ENCODE measurements at regions not wholly inside any gene's neighbourhood (a gene's known extent, or its start where the extent isn't known, plus 50 kb on each side); places are given as distances from the start of the nearest gene placed in this dataset.

DNA sequence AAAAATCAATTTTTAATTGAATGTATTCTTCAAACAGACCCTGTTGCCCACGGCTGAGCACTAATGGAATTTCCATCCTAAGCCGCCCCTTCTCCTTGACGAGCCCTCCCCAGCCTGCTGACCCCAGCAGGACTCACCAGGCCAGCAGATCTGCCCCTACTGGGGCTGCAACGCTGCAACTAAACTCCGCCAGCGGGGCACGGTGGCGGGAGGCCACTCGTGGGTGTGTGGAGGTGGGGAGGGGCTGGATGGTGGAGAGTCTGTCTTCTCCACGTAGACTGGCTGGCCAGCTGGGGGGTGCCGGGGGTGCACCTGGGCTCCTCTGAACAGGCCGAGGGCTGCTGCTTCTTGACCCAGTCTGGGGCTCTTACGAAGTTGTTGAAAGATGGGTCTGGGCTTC is 67.8 kb downstream of the ENGASE start:
- no peak overlapping the region for H2AFZ ChIP-seq (ENCODE audit: low read depth, low read length)

GRCh38 chr17:79141578-79142355 is 67.1 kb downstream of the ENGASE start:
- Histone ChIP-seq H4K20me1 (ENCODE audit: insufficient read depth) (no peaks in the 10 kb centered on the region), H3K36me3 (ENCODE audit: insufficient read depth, low read length) (no peaks in the 10 kb centered on the region), H3K4me3 (ENCODE audit: low read length) (no peak overlapping the region), H3K9me2 (ENCODE audit: insufficient read depth, low read length) (no peaks in the 10 kb centered on the region), H3K27me3 (ENCODE audit: insufficient read depth, low read depth, low read length) (no peaks in the 10 kb centered on the region), H3K9me3 (ENCODE audit: low read length) (no peaks in the 10 kb centered on the region), H3K9ac (ENCODE audit: low read length) (no peak overlapping the region), H2AFZ (ENCODE audit: low read depth, low read length) (no peak overlapping the region), H3F3A (ENCODE audit: insufficient read depth, low read length, poor library complexity, severe bottlenecking) (no peaks in the 10 kb centered on the region), H3K4me2 (ENCODE audit: low read length) (no peak overlapping the region), H3K79me2 (replicated peaks; ENCODE audit: insufficient read depth, low read length) (no peaks in the 10 kb centered on the region), H3K27ac (ENCODE audit: low read length) (no peak overlapping the region)
- TF ChIP-seq, protein P1, sequence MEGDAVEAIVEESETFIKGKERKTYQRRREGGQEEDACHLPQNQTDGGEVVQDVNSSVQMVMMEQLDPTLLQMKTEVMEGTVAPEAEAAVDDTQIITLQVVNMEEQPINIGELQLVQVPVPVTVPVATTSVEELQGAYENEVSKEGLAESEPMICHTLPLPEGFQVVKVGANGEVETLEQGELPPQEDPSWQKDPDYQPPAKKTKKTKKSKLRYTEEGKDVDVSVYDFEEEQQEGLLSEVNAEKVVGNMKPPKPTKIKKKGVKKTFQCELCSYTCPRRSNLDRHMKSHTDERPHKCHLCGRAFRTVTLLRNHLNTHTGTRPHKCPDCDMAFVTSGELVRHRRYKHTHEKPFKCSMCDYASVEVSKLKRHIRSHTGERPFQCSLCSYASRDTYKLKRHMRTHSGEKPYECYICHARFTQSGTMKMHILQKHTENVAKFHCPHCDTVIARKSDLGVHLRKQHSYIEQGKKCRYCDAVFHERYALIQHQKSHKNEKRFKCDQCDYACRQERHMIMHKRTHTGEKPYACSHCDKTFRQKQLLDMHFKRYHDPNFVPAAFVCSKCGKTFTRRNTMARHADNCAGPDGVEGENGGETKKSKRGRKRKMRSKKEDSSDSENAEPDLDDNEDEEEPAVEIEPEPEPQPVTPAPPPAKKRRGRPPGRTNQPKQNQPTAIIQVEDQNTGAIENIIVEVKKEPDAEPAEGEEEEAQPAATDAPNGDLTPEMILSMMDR (IDR thresholded peaks at IDR 0.05; ENCODE audit: poor library complexity, severe bottlenecking) = no peak
- TF ChIP-seq MXI1 (conservative IDR thresholded peaks at IDR 0.05; ENCODE audit: poor library complexity, severe bottlenecking) (no peak), TAF1 (IDR thresholded peaks at IDR 0.05; ENCODE audit: low read depth) (no peak), EP300 (conservative IDR thresholded peaks at IDR 0.05; ENCODE audit: poor library complexity, severe bottlenecking) (no peak), EZH2 (IDR thresholded peaks at IDR 0.05; ENCODE audit: borderline replicate concordance, insufficient read depth, low read length, poor library complexity, severe bottlenecking) (no peak)

More for the DNA sequence above, 67.8 kb downstream of the ENGASE start:
- Histone ChIP-seq H3K79me2 (replicated peaks; ENCODE audit: insufficient read depth, low read length) (no peaks in the 10 kb centered on the region), H3K9me2 (ENCODE audit: insufficient read depth, low read length) (no peaks in the 10 kb centered on the region), H3K27me3 (ENCODE audit: insufficient read depth, low read depth, low read length) (no peaks in the 10 kb centered on the region), H3K4me3 (ENCODE audit: low read length) (no peak overlapping the region), H3F3A (ENCODE audit: insufficient read depth, low read length, poor library complexity, severe bottlenecking) (no peaks in the 10 kb centered on the region), H3K9ac (ENCODE audit: low read length) (no peak overlapping the region), H3K36me3 (ENCODE audit: insufficient read depth, low read length) (no peaks in the 10 kb centered on the region), H4K20me1 (ENCODE audit: insufficient read depth) (no peaks in the 10 kb centered on the region), H3K9me3 (ENCODE audit: low read length) (no peaks in the 10 kb centered on the region), H3K27ac (ENCODE audit: low read length) (no peak overlapping the region), H3K4me2 (ENCODE audit: low read length) (no peak overlapping the region)
- no peak for TF ChIP-seq RAD21 (conservative IDR thresholded peaks at IDR 0.05)
- TF ChIP-seq MXI1 (conservative IDR thresholded peaks at IDR 0.05; ENCODE audit: poor library complexity, severe bottlenecking) = no peak
- TF ChIP-seq POLR2AphosphoS5 (IDR thresholded peaks at IDR 0.05) = no peak
- TF ChIP-seq EZH2 (IDR thresholded peaks at IDR 0.05; ENCODE audit: borderline replicate concordance, insufficient read depth, low read length, poor library complexity, severe bottlenecking) = no peak
- TF ChIP-seq TAF1 (IDR thresholded peaks at IDR 0.05; ENCODE audit: low read depth) = no peak
- TF ChIP-seq, protein P1 (IDR thresholded peaks at IDR 0.05; ENCODE audit: poor library complexity, severe bottlenecking) = no peak
- TF ChIP-seq, protein P2, sequence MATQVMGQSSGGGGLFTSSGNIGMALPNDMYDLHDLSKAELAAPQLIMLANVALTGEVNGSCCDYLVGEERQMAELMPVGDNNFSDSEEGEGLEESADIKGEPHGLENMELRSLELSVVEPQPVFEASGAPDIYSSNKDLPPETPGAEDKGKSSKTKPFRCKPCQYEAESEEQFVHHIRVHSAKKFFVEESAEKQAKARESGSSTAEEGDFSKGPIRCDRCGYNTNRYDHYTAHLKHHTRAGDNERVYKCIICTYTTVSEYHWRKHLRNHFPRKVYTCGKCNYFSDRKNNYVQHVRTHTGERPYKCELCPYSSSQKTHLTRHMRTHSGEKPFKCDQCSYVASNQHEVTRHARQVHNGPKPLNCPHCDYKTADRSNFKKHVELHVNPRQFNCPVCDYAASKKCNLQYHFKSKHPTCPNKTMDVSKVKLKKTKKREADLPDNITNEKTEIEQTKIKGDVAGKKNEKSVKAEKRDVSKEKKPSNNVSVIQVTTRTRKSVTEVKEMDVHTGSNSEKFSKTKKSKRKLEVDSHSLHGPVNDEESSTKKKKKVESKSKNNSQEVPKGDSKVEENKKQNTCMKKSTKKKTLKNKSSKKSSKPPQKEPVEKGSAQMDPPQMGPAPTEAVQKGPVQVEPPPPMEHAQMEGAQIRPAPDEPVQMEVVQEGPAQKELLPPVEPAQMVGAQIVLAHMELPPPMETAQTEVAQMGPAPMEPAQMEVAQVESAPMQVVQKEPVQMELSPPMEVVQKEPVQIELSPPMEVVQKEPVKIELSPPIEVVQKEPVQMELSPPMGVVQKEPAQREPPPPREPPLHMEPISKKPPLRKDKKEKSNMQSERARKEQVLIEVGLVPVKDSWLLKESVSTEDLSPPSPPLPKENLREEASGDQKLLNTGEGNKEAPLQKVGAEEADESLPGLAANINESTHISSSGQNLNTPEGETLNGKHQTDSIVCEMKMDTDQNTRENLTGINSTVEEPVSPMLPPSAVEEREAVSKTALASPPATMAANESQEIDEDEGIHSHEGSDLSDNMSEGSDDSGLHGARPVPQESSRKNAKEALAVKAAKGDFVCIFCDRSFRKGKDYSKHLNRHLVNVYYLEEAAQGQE (IDR thresholded peaks at IDR 0.05; ENCODE audit: borderline replicate concordance) = no peak
- TF ChIP-seq SMC3 (conservative IDR thresholded peaks at IDR 0.05; ENCODE audit: poor library complexity) = no peak
- no peak for TF ChIP-seq EP300 (conservative IDR thresholded peaks at IDR 0.05; ENCODE audit: poor library complexity, severe bottlenecking)

All from neural cell (in vitro differentiated cells).